ENCODE measurements at regions not wholly inside any gene's neighbourhood (a gene's known extent, or its start where the extent isn't known, plus 50 kb on each side); places are given as distances from the start of the nearest gene placed in this dataset.

GRCh38 chr4:81358154-81358553 lies 113.6 kb downstream of the RASGEF1B start:
- no peak for DNase-seq
- Histone ChIP-seq H2AFZ (ENCODE audit: low read depth) (no peak overlapping the region), H3K27ac (ENCODE audit: low read depth in 2 of 2, low read length in 1 of 2) (no peak overlapping the region), H3K9me2 (no peaks in the 10 kb centered on the region), H3K9me3 (no peaks in the 10 kb centered on the region), H3F3A (replicated peaks; ENCODE audit: insufficient read depth) (no peaks in the 10 kb centered on the region), H3K4me3 (ENCODE audit: low read depth in 2 of 2, low read length in 1 of 2) (no peak overlapping the region), H4K20me1 (ENCODE audit: insufficient read depth) (no peaks in the 10 kb centered on the region), H3K9ac (no peak overlapping the region), H3K36me3 (replicated peaks in 1 of 2; ENCODE audit: control insufficient read depth in 1 of 2, insufficient read depth in 2 of 2, low read length in 1 of 2) (no peaks in the 10 kb centered on the region), H3K4me2 (no peak overlapping the region), H3K4me1 (ENCODE audit: control insufficient read depth in 1 of 2, insufficient read depth in 2 of 2, low read depth in 1 of 2, low read length in 1 of 2) (no peaks in the 10 kb centered on the region), H3K79me2 (ENCODE audit: insufficient read depth) (no peaks in the 10 kb centered on the region), H3K27me3 (ENCODE audit: insufficient read depth) (no peaks in the 10 kb centered on the region)
- WGBS (ENCODE audit: low lambda C conversion rate): 0% methylated on average over 2 of the region's 2 CpGs
- ChIA-PET CTCF (no interaction called here), POLR2A (no interaction called here)
- TF ChIP-seq REST (IDR thresholded peaks at IDR 0.05; ENCODE audit: low read depth, low read length): no peak
- TF ChIP-seq SIN3A (IDR thresholded peaks at IDR 0.05; ENCODE audit: borderline replicate concordance, low read depth, low read length): no peak
- no peak for TF ChIP-seq YY1 (IDR thresholded peaks at IDR 0.05; ENCODE audit: low read depth)
- no peak for TF ChIP-seq RFX5 (IDR thresholded peaks at IDR 0.05; ENCODE audit: low read length)
- no peak for TF ChIP-seq CHD2 (IDR thresholded peaks at IDR 0.05; ENCODE audit: low read length, partially characterized antibody)
- no peak for TF ChIP-seq IRF3 (IDR thresholded peaks at IDR 0.05; ENCODE audit: low read depth, low read length)
- TF ChIP-seq POLR2AphosphoS5 (IDR thresholded peaks at IDR 0.05; ENCODE audit: low read depth, low read length): no peak
- no peak for TF ChIP-seq RCOR1 (IDR thresholded peaks at IDR 0.05; ENCODE audit: low read length)
- TF ChIP-seq MEF2A (IDR thresholded peaks at IDR 0.05; ENCODE audit: borderline replicate concordance, low read depth): no peak
- TF ChIP-seq USF2 (IDR thresholded peaks at IDR 0.05; ENCODE audit: borderline replicate concordance, low read depth, low read length): no peak
- no peak for TF ChIP-seq GATA2 (CRISPR knock-in tag; IDR thresholded peaks at IDR 0.05)
- TF ChIP-seq TEAD4 (IDR thresholded peaks at IDR 0.05; ENCODE audit: borderline replicate concordance, insufficient read depth): no peak
- no peak for TF ChIP-seq FOSL2 (IDR thresholded peaks at IDR 0.05; ENCODE audit: borderline replicate concordance, low read depth)
- TF ChIP-seq NFIC (IDR thresholded peaks at IDR 0.05; ENCODE audit: borderline replicate concordance): no peak
- TF ChIP-seq MXI1 (IDR thresholded peaks at IDR 0.05; ENCODE audit: low read depth, low read length): no peak
- TF ChIP-seq MAX (IDR thresholded peaks at IDR 0.05; ENCODE audit: low read depth): no peak
